HEK293 (cell line): ENCODE measurements at regions not wholly inside any gene's neighbourhood (a gene's known extent, or its start where the extent isn't known, plus 50 kb on each side); places are given as distances from the start of the nearest gene placed in this dataset.

Experiments used
- CTCF ChIP-seq: fragments of 450-650 bp; formaldehyde crosslinking; IDR thresholded peaks from 2 replicates; pipeline ENCODE4 v1.5.1; 2016; ENCODE audit warnings: missing biosample characterization, missing genetic modification characterization
- ELK4 ChIP-seq: IDR thresholded peaks from 2 replicates; pipeline ENCODE4 v1.6.1; 2011; ENCODE audit warnings: mild to moderate bottlenecking, low read depth, low read length, borderline replicate concordance
- PRDM1 ChIP-seq: fragments of 450-650 bp; formaldehyde crosslinking; IDR thresholded peaks from 2 replicates; pipeline ENCODE4; 2016; ENCODE audit warnings: missing biosample characterization, missing genetic modification characterization
- SP3 ChIP-seq: fragments of 450-650 bp; formaldehyde crosslinking; IDR thresholded peaks from 2 replicates; pipeline ENCODE4 v1.5.1; 2016; ENCODE audit warnings: missing biosample characterization, missing genetic modification characterization
- SP7 ChIP-seq: fragments of 450-650 bp; formaldehyde crosslinking; IDR thresholded peaks from 2 replicates; pipeline ENCODE4 v1.5.1; 2016; ENCODE audit warnings: missing biosample characterization, missing genetic modification characterization
- ZNF10 ChIP-seq: fragments of 450-650 bp; formaldehyde crosslinking; IDR thresholded peaks from 2 replicates; pipeline ENCODE4 v1.5.1; 2017; ENCODE audit warnings: missing biosample characterization, missing genetic modification characterization
- ZNF362 ChIP-seq: fragments of 450-650 bp; formaldehyde crosslinking; IDR thresholded peaks from 2 replicates; pipeline ENCODE4 v1.5.1; 2016; ENCODE audit warnings: missing biosample characterization, missing genetic modification characterization
- ZNF423 ChIP-seq: fragments of 450-650 bp; formaldehyde crosslinking; IDR thresholded peaks from 2 replicates; pipeline ENCODE4 v1.5.1; 2016; ENCODE audit warnings: missing biosample characterization, missing genetic modification characterization
- ZNF837 ChIP-seq: fragments of 450-650 bp; formaldehyde crosslinking; IDR thresholded peaks from 2 replicates; pipeline ENCODE4 v1.5.1; 2016; ENCODE audit warnings: missing biosample characterization, missing genetic modification characterization
- TF ChIP-seq, protein P1 (sequence below): fragments of 450-650 bp; formaldehyde crosslinking; IDR thresholded peaks from 2 replicates; pipeline ENCODE4 v1.5.1; 2016; ENCODE audit warnings: missing biosample characterization, missing genetic modification characterization
- TF ChIP-seq, protein P2 (sequence below): fragments of 450-650 bp; formaldehyde crosslinking; IDR thresholded peaks from 2 replicates; pipeline ENCODE4 v1.5.1; 2016; ENCODE audit warnings: missing biosample characterization, missing genetic modification characterization, low read depth

DNA sequence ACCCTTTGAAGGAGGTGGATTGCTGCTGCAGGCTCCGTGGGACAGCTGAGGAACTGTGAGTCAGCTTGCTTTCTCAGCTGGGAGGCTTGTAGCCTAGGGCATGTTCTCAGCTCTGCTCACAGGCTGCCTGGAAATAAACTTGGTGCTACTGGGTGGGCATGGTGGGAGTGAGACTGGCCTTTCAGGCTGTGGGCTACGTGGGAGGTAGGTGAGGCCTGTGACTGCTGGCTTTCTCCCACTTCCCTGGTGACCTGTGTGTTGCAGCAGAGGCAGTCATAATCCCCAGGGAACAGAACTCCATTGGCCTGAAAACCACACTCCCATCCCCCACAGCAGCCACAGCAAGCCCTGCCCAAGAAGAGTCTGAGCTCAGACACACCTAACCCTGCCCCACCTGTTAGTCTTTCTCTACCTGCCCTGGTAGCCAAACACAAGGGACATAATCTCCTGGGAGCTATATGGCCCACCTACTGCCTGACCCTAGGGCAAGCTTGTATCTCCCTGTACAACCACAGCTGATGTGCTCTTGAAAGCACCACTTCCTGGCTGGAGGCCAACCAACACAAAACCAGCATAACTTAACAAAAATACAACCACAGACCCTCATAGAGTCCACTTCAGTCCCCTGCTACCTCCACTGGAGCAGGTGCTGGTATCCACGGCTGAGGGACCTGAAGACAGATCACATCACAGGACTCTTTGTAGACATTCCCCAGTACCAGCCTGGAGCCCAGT is 236.5 kb downstream of the SQOR start:
- TF ChIP-seq SP3 (tag by site-specific recombination) (no peak), CTCF (tag by site-specific recombination) (no peak), ZNF362 (tag by site-specific recombination) (no peak), SP7 (tag by site-specific recombination) (no peak), ELK4 (no peak), ZNF10 (tag by site-specific recombination) (no peak), PRDM1 (no peak), ZNF423 (tag by site-specific recombination) (no peak), ZNF837 (tag by site-specific recombination) (no peak)
- TF ChIP-seq, protein P1, sequence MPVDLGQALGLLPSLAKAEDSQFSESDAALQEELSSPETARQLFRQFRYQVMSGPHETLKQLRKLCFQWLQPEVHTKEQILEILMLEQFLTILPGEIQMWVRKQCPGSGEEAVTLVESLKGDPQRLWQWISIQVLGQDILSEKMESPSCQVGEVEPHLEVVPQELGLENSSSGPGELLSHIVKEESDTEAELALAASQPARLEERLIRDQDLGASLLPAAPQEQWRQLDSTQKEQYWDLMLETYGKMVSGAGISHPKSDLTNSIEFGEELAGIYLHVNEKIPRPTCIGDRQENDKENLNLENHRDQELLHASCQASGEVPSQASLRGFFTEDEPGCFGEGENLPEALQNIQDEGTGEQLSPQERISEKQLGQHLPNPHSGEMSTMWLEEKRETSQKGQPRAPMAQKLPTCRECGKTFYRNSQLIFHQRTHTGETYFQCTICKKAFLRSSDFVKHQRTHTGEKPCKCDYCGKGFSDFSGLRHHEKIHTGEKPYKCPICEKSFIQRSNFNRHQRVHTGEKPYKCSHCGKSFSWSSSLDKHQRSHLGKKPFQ (tag by site-specific recombination), result no peak
- TF ChIP-seq, protein P2, sequence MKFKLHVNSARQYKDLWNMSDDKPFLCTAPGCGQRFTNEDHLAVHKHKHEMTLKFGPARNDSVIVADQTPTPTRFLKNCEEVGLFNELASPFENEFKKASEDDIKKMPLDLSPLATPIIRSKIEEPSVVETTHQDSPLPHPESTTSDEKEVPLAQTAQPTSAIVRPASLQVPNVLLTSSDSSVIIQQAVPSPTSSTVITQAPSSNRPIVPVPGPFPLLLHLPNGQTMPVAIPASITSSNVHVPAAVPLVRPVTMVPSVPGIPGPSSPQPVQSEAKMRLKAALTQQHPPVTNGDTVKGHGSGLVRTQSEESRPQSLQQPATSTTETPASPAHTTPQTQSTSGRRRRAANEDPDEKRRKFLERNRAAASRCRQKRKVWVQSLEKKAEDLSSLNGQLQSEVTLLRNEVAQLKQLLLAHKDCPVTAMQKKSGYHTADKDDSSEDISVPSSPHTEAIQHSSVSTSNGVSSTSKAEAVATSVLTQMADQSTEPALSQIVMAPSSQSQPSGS (tag by site-specific recombination), result no peak
